ENCODE measurements at regions not wholly inside any gene's neighbourhood (a gene's known extent, or its start where the extent isn't known, plus 50 kb on each side); places are given as distances from the start of the nearest gene placed in this dataset.
A peak's percentile ranks its signal among the peaks of the same experiment; 100 is the strongest.

GRCh38 chr2:220347626-220348025 is 720.2 kb downstream of the SLC4A3 start:
- intact Hi-C loops (cut with DNase I): no loop called here
- H3K27ac ChIP-seq: no peak overlapping the region
- WGBS, 2 donors: 77 to 88% methylated on average over 2 of the region's 2 CpGs
- no peaks in the 10 kb centered on the region for H3K4me1 ChIP-seq
- H3K36me3 ChIP-seq: no peaks in the 10 kb centered on the region
- H3K9me3 ChIP-seq: no peaks in the 10 kb centered on the region
- no peak overlapping the region for H3K4me3 ChIP-seq (replicated peaks in 1 of 3)
- TF ChIP-seq POLR2A (IDR thresholded peaks at IDR 0.05): no peak
- TF ChIP-seq CTCF (IDR thresholded peaks at IDR 0.05): no peak
- DNase-seq: no peak
- H3K27me3 ChIP-seq: no peaks in the 10 kb centered on the region

DNA sequence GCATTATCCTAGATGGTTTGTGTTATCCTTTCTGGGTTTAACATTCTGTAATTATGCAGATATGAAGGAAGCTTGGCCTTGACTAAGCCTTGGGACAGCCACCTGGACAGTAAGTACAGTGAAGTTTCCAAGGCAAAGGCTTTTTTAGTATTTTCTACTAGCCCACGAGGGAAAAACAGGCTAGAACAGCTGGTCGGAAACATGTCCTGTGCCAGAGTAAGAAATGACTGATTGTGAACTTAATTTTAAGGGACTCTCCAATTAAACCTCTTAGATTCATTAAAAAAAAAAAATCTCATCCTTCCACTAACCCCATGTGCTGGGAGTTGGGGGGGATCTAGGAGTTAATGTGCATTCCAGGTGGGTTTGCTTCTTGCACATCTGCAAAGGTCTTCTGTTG is 720.8 kb downstream of the SLC4A3 start:
- 85 to 93% methylated on average over 2 of the region's 2 CpGs for WGBS, 2 donors
- TF ChIP-seq CTCF (IDR thresholded peaks at IDR 0.05) (no peak), POLR2A (IDR thresholded peaks at IDR 0.05) (no peak)
- H3K27ac ChIP-seq: no peak overlapping the region
- no peaks in the 10 kb centered on the region for H3K36me3 ChIP-seq
- intact Hi-C loops (cut with DNase I): no loop called here
- no peaks in the 10 kb centered on the region for H3K27me3 ChIP-seq
- no peak overlapping the region for H3K4me3 ChIP-seq (replicated peaks in 1 of 3)
- no peaks in the 10 kb centered on the region for H3K9me3 ChIP-seq
- DNase-seq: no peak
- H3K4me1 ChIP-seq: no peaks in the 10 kb centered on the region

- H3K36me3 ChIP-seq: no peaks in the 10 kb centered on the region
- intact Hi-C loops (cut with DNase I): no loop called here
- no peaks in the 10 kb centered on the region for H3K9me3 ChIP-seq
- DNase-seq: no peak
- H3K27ac ChIP-seq: no peak overlapping the region
- TF ChIP-seq CTCF (IDR thresholded peaks at IDR 0.05): no peak
- no peak overlapping the region for H3K4me3 ChIP-seq (replicated peaks in 1 of 3)
- no peaks in the 10 kb centered on the region for H3K27me3 ChIP-seq
- H3K4me1 ChIP-seq: peaks cover 0 to 8% of the 10 kb centered on the region in 2 donors
These were observed 726.5 kb downstream of the SLC4A3 start for GRCh38 chr2:220353897-220354296.

GRCh38 chr2:220356076-220356475 is 728.6 kb downstream of the SLC4A3 start:
- Histone ChIP-seq H3K4me1 (peaks cover 0 to 8% of the 10 kb centered on the region in 2 donors), H3K27me3 (no peaks in the 10 kb centered on the region), H3K4me3 (replicated peaks in 1 of 3) (no peak overlapping the region), H3K27ac (peak overlapping the region in 1 of 3 donors; percentile 18), H3K36me3 (no peaks in the 10 kb centered on the region), H3K9me3 (no peaks in the 10 kb centered on the region)
- intact Hi-C loops (cut with DNase I): no loop called here
- peak; percentile 22 to 23 for DNase-seq
- TF ChIP-seq CTCF (IDR thresholded peaks at IDR 0.05) (no peak), POLR2A (IDR thresholded peaks at IDR 0.05) (no peak)
- 8 to 21% methylated on average over 1 of the region's 1 CpG for WGBS, 2 donors

GRCh38 chr2:220365023-220365422 is 737.6 kb downstream of the SLC4A3 start:
- no peaks in the 10 kb centered on the region for H3K4me1 ChIP-seq
- intact Hi-C loops (cut with DNase I): no loop called here
- H3K4me3 ChIP-seq (replicated peaks in 1 of 3): no peak overlapping the region
- H3K9me3 ChIP-seq: no peaks in the 10 kb centered on the region
- no peaks in the 10 kb centered on the region for H3K27me3 ChIP-seq
- WGBS, 2 donors: 68 to 85% methylated on average over 2 of the region's 2 CpGs
- DNase-seq: no peak
- no peak overlapping the region for H3K27ac ChIP-seq
- no peaks in the 10 kb centered on the region for H3K36me3 ChIP-seq
- TF ChIP-seq POLR2A (IDR thresholded peaks at IDR 0.05) (no peak), CTCF (IDR thresholded peaks at IDR 0.05) (no peak)

All from thyroid gland (tissue), 4 donors.